Esophagus squamous epithelium (tissue), 5 donors: ENCODE measurements at regions not wholly inside any gene's neighbourhood (a gene's known extent, or its start where the extent isn't known, plus 50 kb on each side); places are given as distances from the start of the nearest gene placed in this dataset.
"Not testable (repeated sequence)": the region's sequence is repeated elsewhere in the genome, so short reads cannot be mapped to it uniquely, and the experiment has no call there.

Experiments used
- DNase-seq: peaks from one replicate; lab custom pipeline; 2025; lab: John Stamatoyannopoulos, UW
- H3K27ac ChIP-seq, 4 donors: fragments of 200-600 bp; sonication (generic); one replicate each; pipeline ENCODE4 v1.5.1; 2016 to 2019; ENCODE audit warnings: mild to moderate bottlenecking in 1 of 4
- H3K27me3 ChIP-seq, 4 donors: fragments of 200-600 bp; sonication (generic); 1 replicate in 3 of 4; 2 replicates in 1 of 4; pipeline versions ENCODE4 v1.5.1 to v1.6.0; 2017 to 2021; ENCODE audit warnings: antibody characterized with exemption in 1 of 4
- H3K36me3 ChIP-seq, 3 donors: fragments of 200-600 bp; sonication (generic); one replicate each; pipeline ENCODE4 v1.5.1; 2016 to 2019
- H3K4me1 ChIP-seq, 3 donors: fragments of 200-600 bp; sonication (generic); one replicate each; pipeline ENCODE4 v1.5.1; 2017 to 2019
- H3K4me3 ChIP-seq, 4 donors: fragments of 200-600 bp; sonication (generic); 1 replicate in 3 of 4; 2 replicates in 1 of 4; pipeline ENCODE4 v1.5.1; 2016 to 2019; ENCODE audit warnings: mild to moderate bottlenecking in 2 of 4, moderate library complexity in 1 of 4
- H3K9me3 ChIP-seq, 3 donors: fragments of 200-600 bp; sonication (generic); one replicate each; pipeline ENCODE4 v1.5.1; 2016 to 2019
- WGBS, 2 donors: methylation state at CpG; one replicate each; pipeline ENCODE4 v1.1.5; 2018; 5-methylcytosine and 5-hydroxymethylcytosine counted together
- intact Hi-C: fragments of 100-400 bp; cut with DNase I; formaldehyde crosslinking; loops from one replicate; pipeline ENCODE4 v1.15.0; 2022
- donor health status: DM: yes; HTN: yes; CAD: no.

- intact Hi-C loops, DNase-seq, H3K9me3 ChIP-seq, H3K36me3 ChIP-seq, H3K27ac ChIP-seq, H3K4me1 ChIP-seq, H3K27me3 ChIP-seq, H3K4me3 ChIP-seq: not testable (repeated sequence)
- WGBS, 2 donors = 74 to 82% methylated on average over 7 of the region's 7 CpGs
These were observed 188.7 kb upstream of the LRRC61 start for GRCh38 chr7:150134451-150134850.

- H3K36me3 ChIP-seq, H3K27ac ChIP-seq, H3K9me3 ChIP-seq, DNase-seq, H3K4me3 ChIP-seq, H3K4me1 ChIP-seq, H3K27me3 ChIP-seq, intact Hi-C loops: not testable (repeated sequence)
- 67 to 75% methylated on average over 8 of the region's 8 CpGs for WGBS, 2 donors
These were observed 187.4 kb upstream of the LRRC61 start for GRCh38 chr7:150135620-150136190.

- H3K27me3 ChIP-seq, H3K27ac ChIP-seq, H3K9me3 ChIP-seq, H3K4me1 ChIP-seq, H3K36me3 ChIP-seq, intact Hi-C loops, H3K4me3 ChIP-seq, DNase-seq: not testable (repeated sequence)
- 63 to 82% methylated on average over 4 to 5 of the region's 5 CpGs for WGBS, 2 donors
These were observed 183.3 kb upstream of the LRRC61 start for GRCh38 chr7:150139840-150140239.

GRCh38 chr7:150141525-150142345, 181.4 kb upstream of the LRRC61 start:
- H3K36me3 ChIP-seq, H3K4me1 ChIP-seq, H3K9me3 ChIP-seq, H3K27ac ChIP-seq, H3K4me3 ChIP-seq, DNase-seq, intact Hi-C loops, H3K27me3 ChIP-seq: not testable (repeated sequence)
- WGBS, 2 donors = 70 to 78% methylated on average over 6 to 7 of the region's 13 CpGs

GRCh38 chr7:150146124-150146523, 177.0 kb upstream of the LRRC61 start:
- DNase-seq, H3K36me3 ChIP-seq, H3K4me3 ChIP-seq, intact Hi-C loops, H3K27me3 ChIP-seq, H3K4me1 ChIP-seq, H3K27ac ChIP-seq, H3K9me3 ChIP-seq: not testable (repeated sequence)
- WGBS, 2 donors = 57 to 64% methylated on average over 3 of the region's 3 CpGs

GRCh38 chr7:150147524-150147923, 175.6 kb upstream of the LRRC61 start:
- H3K27me3 ChIP-seq, DNase-seq, H3K27ac ChIP-seq, H3K4me1 ChIP-seq, H3K36me3 ChIP-seq, H3K4me3 ChIP-seq, intact Hi-C loops, H3K9me3 ChIP-seq: not testable (repeated sequence)
- WGBS, 2 donors = 18 to 22% methylated on average over 3 of the region's 3 CpGs

- H3K27ac ChIP-seq, intact Hi-C loops, DNase-seq, H3K9me3 ChIP-seq, H3K4me3 ChIP-seq, H3K27me3 ChIP-seq, H3K4me1 ChIP-seq, H3K36me3 ChIP-seq: not testable (repeated sequence)
- 100% methylated on average over 1 of the region's 4 CpGs; no CpG with 5 or more reads in 1 of the 2 donors for WGBS, 2 donors
These were observed 167.1 kb upstream of the LRRC61 start for GRCh38 chr7:150156015-150156414.

GRCh38 chr7:150158696-150159095, 164.5 kb upstream of the LRRC61 start:
- intact Hi-C loops, H3K27me3 ChIP-seq, H3K36me3 ChIP-seq, DNase-seq, H3K4me1 ChIP-seq, H3K9me3 ChIP-seq, H3K4me3 ChIP-seq, H3K27ac ChIP-seq: not testable (repeated sequence)
- 78 to 82% methylated on average over 6 to 12 of the region's 15 CpGs for WGBS, 2 donors

GRCh38 chr7:150169515-150169914, 153.6 kb upstream of the LRRC61 start:
- H3K9me3 ChIP-seq, H3K4me1 ChIP-seq, H3K27ac ChIP-seq, H3K27me3 ChIP-seq, DNase-seq, H3K36me3 ChIP-seq, intact Hi-C loops, H3K4me3 ChIP-seq: not testable (repeated sequence)
- WGBS, 2 donors = 60 to 83% methylated on average over 1 of the region's 1 CpG

- intact Hi-C loops = not testable (repeated sequence)
- WGBS, 2 donors = 70 to 86% methylated on average over 1 to 3 of the region's 4 CpGs
These were observed 153.1 kb upstream of the LRRC61 start for GRCh38 chr7:150169943-150170490.

GRCh38 chr7:150183602-150184001, 139.6 kb upstream of the LRRC61 start:
- H3K4me1 ChIP-seq, DNase-seq, H3K27me3 ChIP-seq, H3K27ac ChIP-seq, H3K9me3 ChIP-seq, H3K4me3 ChIP-seq, H3K36me3 ChIP-seq, intact Hi-C loops: not testable (repeated sequence)
- WGBS, 2 donors = 100% methylated on average over 1 of the region's 1 CpG; no CpG with 5 or more reads in 1 of the 2 donors

More at GRCh38 chr7:150169943-150170490, 153.1 kb upstream of the LRRC61 start:
- H3K4me1 ChIP-seq, H3K4me3 ChIP-seq, H3K9me3 ChIP-seq, H3K27me3 ChIP-seq, H3K36me3 ChIP-seq, DNase-seq, H3K27ac ChIP-seq: not testable (repeated sequence)

- H3K27ac ChIP-seq, DNase-seq, H3K27me3 ChIP-seq, H3K4me3 ChIP-seq, intact Hi-C loops, H3K4me1 ChIP-seq, H3K36me3 ChIP-seq, H3K9me3 ChIP-seq: not testable (repeated sequence)
- WGBS, 2 donors = 29 to 50% methylated on average over 1 of the region's 1 CpG
These were observed 133.2 kb upstream of the LRRC61 start for GRCh38 chr7:150189963-150190362.

- H3K27me3 ChIP-seq, H3K27ac ChIP-seq, H3K36me3 ChIP-seq, H3K4me1 ChIP-seq, intact Hi-C loops, H3K9me3 ChIP-seq, H3K4me3 ChIP-seq, DNase-seq: not testable (repeated sequence)
- WGBS, 2 donors = 76 to 80% methylated on average over 4 of the region's 4 CpGs
These were observed 130.6 kb upstream of the LRRC61 start for GRCh38 chr7:150192541-150192940.
